ENCODE measurements at regions not wholly inside any gene's neighbourhood (a gene's known extent, or its start where the extent isn't known, plus 50 kb on each side); places are given as distances from the start of the nearest gene placed in this dataset.
"Not testable (repeated sequence)": the region's sequence is repeated elsewhere in the genome, so short reads cannot be mapped to it uniquely, and the experiment has no call there.

GRCh38 chr10:57955076-57955475 lies 312.6 kb downstream of the IPMK start:
- DNase-seq = no peak

- DNase-seq = no peak
Observed at GRCh38 chr10:57952741-57953140, 315.0 kb downstream of the IPMK start.

DNA sequence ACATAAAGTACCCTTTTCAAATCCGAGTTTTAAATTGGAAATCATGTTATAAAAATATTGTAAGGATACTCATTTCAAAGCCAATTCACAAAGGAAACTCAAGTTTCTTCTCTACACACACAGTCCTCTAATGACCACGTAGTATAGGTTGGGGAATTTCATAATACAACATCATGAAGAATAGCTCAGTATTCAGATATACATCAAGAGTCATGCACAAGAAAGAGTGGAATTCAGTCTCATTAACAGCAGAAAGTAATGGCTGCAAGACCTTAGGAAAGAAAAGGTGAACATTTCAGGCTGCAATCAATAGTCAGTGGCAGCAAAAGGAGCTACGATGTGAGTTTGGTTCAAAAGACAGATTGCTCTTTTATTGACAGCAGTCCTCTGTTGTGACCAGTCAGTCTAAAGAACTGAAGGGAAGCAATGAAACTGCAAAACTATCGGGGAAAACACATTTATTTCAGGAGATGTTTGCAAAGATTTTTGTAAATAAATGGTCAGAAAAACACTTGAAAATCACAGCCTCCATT lies 317.2 kb downstream of the IPMK start:
- no peak for DNase-seq

DNA sequence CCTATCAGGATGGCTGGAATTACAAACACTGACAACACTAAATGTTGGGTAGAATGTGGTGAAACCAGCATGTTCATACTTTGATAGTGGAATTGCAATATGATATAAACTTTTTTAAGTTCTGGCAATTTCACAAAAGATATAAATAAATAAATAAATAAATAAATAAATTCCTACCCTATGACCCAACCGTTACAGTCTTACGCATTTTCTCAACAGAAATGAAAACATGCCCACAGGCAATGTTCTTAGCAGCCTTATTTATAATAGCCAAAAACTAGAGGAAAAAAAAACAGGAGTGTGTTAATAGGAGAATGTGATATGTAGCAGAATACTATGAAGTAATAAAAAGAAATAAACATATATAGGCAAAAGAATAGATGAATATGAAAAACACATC lies 318.9 kb downstream of the IPMK start:
- DNase-seq = no peak

- no peak for DNase-seq
Observed at GRCh38 chr10:57946833-57947232, 320.9 kb downstream of the IPMK start.

DNA sequence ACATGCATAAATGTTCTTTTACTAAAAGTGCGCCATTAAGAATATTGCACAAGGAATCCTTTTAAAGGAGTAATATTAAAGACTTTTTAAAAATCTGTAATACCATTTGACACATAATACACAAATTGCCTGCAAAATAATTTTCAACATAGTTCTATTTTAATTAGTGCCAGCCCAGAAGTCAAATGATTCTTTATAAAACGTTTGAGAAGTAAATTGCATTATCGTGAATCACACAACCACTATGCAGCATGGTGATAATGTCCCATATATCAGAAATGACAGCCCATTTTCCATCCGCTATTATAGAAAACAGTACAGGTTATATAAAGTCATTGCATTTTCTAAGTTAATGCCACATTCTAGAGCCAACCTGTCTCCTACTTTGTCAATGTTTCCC lies 324.0 kb downstream of the IPMK start:
- no peak for DNase-seq

GRCh38 chr10:57925045-57925444 lies 342.6 kb downstream of the IPMK start:
- no peak for DNase-seq

DNA sequence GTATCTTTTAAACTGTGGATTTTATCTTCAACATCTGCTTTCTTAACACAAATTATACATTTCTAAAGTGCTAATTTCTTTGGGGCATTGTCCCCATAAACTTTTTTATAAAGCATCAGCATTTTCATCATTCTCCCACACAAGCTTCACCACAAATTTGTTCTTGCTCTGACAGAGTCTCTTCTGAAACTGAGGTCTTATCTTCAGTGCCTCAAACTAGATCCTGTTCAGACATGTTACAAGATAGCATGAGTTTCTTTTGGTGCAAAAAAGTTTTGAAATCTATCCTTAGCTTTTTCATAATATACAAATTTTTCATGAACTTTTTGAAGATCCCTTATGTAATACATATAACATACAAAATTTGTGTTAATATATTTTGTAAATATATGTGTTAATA lies 346.6 kb downstream of the IPMK start:
- no peak for DNase-seq

GRCh38 chr10:57919864-57920263 lies 347.8 kb downstream of the IPMK start:
- DNase-seq = no peak

- DNase-seq = no peak
Observed at GRCh38 chr10:57917019-57917418, 350.7 kb downstream of the IPMK start.

DNA sequence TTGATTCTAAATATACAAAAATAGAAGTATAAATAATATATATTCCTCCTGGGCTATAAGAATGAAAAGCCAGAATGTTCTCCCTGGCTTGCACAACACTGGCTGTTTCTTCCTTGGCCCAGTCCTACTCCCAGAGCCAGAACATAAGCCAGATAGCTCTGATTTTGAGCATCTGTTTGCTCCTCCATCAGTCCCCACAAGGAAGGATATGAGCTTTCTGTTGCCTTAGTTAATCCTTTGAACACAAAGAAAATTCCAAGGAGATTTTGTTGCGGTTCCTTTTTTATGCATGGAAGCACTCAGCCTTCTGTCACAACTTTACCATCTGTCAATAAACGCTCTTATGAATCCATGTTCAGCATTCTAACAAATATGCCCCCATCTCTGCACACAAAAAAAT lies 361.8 kb downstream of the IPMK start:
- no peak for DNase-seq

GRCh38 chr10:57905010-57905409 lies 362.7 kb downstream of the IPMK start:
- DNase-seq = no peak

DNA sequence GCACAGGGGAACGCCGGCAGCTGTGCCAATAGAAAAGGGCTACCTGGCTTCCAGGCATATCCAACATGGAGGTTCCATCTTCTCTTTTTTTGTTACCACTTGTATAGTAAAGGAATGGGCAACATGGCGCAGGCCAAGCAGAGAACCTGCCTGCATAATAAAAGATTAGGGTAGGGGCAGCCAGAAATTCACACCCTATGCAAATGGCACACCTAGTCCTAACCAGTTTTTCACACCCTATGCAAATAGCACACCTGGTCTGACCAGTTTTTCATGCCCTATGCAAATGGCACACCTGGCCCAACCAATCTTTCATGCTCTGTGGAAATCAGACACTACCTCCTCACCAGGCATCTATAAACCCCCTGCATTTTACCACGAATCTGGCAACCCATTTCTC lies 369.5 kb downstream of the IPMK start:
- DNase-seq = no peak

- no peak for DNase-seq
Observed at GRCh38 chr10:57897611-57898010, 370.1 kb downstream of the IPMK start.

GRCh38 chr10:57894361-57894760 lies 373.3 kb downstream of the IPMK start:
- no peak for DNase-seq

DNA sequence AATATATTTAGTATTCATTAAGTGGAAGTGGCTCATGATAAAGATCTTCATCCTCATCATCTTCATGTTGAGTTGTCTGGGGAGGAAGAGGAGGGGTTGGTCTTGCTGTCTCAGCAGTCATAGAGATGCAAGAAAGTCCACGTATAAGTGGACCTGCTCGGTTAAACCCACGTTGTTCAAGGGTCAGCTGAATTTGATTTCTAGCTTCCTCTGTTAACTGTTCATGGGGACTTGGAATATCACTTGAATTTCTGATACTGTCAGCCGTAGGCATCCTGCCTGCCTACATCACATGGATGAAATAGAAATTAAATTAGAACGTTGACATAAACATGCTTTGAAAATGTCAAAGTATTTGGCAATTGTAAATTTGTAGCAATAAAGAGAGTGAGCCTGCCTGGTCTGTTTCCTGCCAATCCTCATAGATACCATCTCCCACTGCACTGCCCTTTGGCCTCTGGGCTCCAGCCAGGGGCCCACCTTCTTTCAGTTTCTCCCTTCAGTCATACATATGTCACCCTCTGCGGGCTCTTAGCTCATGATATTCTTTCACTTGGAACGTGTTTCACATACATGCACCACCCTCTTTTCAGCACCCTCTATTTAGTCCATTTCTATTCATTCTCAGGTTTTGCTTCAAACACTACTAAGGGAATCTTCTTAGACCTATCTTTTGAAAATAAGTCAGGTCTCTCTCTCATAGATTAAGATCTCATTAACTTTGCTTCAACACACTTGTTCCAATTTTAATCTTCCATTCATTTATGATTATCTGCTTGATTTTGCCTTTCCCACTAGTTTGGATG lies 376.3 kb downstream of the IPMK start:
- no peak for DNase-seq

DNA sequence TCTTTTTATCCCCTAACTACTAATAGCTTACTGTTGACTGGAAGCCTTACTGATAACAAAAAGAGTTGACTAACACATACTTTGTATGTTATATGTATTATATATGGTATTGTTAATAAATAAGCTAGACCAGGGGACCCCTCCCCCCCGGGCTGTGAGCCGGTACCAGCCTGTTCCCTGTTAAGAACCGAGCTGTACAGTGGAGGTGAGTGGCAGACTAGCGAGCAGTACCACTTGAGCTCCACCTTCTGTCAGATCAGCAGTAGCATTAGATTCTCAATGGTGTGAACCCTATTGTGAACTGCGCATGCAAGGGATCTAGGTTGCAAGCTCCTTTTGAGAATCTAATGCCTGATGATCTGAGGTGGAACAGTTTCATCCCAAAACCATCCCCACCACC lies 377.0 kb downstream of the IPMK start:
- no peak for DNase-seq

GRCh38 chr10:57885618-57885968 lies 382.1 kb downstream of the IPMK start:
- not testable (repeated sequence) for DNase-seq

DNA sequence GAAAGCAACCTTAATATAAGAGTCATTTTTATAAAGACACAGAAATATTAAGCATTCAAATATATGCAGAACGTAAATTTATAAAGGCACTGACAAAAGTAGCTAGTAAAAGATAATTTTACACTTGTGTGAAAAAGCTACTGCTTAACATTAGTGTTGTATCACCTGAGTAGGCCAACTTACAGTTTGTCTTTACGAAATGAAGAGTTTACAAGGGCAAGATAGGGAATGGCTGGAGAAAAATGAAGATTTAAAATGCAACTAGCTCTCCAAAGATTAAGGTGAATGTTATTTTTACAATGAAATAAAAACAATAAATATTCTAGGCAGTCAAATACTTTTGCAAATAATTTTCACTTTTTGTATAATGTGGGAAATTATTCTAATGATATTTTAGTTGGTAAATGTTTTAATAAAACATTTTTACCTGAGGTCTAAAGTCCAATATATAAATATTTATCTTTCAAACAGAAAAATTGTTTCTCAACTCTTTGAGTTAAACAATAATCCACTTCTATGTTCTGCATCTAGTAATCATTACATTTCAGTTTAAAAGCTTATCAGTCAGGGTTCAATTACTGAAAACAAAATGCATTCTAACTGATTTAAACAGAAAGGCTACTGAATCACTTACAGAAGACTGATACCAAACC lies 382.6 kb downstream of the IPMK start:
- no peak for DNase-seq

- no peak for DNase-seq
Observed at GRCh38 chr10:57884407-57884806, 383.3 kb downstream of the IPMK start.

GRCh38 chr10:57880446-57881227 lies 387.1 kb downstream of the IPMK start:
- no peak for DNase-seq

- DNase-seq = no peak
Observed at GRCh38 chr10:57874810-57875209, 392.9 kb downstream of the IPMK start.

DNA sequence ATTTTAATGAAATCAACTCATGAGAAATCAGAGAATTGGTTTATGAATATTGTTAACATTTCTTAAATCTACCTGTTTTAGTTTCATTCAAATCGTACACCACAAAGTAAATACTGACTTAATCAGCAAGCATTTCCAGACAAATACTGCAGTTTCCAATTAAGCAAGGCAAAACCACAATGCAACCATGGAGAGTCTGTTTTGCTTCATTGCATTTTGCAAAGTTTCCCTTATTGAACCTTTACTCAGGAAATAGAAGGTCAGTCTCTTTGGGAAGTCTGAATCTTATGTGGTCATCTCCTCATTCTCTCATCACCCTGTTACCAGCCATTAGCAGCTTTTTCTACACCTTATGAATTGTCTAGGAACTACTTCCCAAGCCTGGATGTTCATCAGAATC lies 400.5 kb downstream of the IPMK start:
- DNase-seq = no peak
